ENCODE measurements at regions not wholly inside any gene's neighbourhood (a gene's known extent, or its start where the extent isn't known, plus 50 kb on each side); places are given as distances from the start of the nearest gene placed in this dataset.

- DNase-seq (ENCODE audit: low spot score), result no peak
- Histone ChIP-seq H2AK5ac (ENCODE audit: low read depth, low read length) (no peak overlapping the region), H4K8ac (ENCODE audit: low read depth, low read length) (no peak overlapping the region), H3K4me3 (ENCODE audit: low read length in 2 of 2) (no peak overlapping the region), H2AFZ (ENCODE audit: low read length) (no peak overlapping the region), H3K4me2 (ENCODE audit: insufficient read depth, low read length, poor library complexity, severe bottlenecking) (no peak overlapping the region), H3K9ac (ENCODE audit: low read depth, low read length, poor library complexity) (no peak overlapping the region), H3K14ac (ENCODE audit: low read length) (no peak overlapping the region), H3K4ac (ENCODE audit: low read length) (no peak overlapping the region), H3K79me1 (ENCODE audit: low read depth, low read length) (no peaks in the 10 kb centered on the region), H3K23ac (ENCODE audit: low read depth, low read length, poor library complexity) (no peak overlapping the region), H3K4me1 (ENCODE audit: control insufficient read depth in 2 of 2, insufficient read depth in 1 of 2, low read depth in 1 of 2, low read length in 2 of 2) (no peaks in the 10 kb centered on the region), H2BK12ac (ENCODE audit: low read length) (no peak overlapping the region), H3K36me3 (replicated peaks in 1 of 2; ENCODE audit: control insufficient read depth in 2 of 2, insufficient read depth in 2 of 2, low read length in 2 of 2) (no peaks in the 10 kb centered on the region), H2BK120ac (ENCODE audit: low read depth, low read length) (no peak overlapping the region), H3K9me3 (replicated peaks in 1 of 2; ENCODE audit: control insufficient read depth in 2 of 2, insufficient read depth in 1 of 2, low read depth in 1 of 2, low read length in 2 of 2) (no peaks in the 10 kb centered on the region), H3K27me3 (ENCODE audit: control insufficient read depth in 3 of 3, insufficient read depth in 3 of 3, low read depth in 1 of 3, low read length in 3 of 3) (no peaks in the 10 kb centered on the region), H2BK15ac (ENCODE audit: low read length) (no peak overlapping the region), H3K27ac (replicated peaks; ENCODE audit: low read length) (no peak overlapping the region), H2BK5ac (ENCODE audit: low read length) (no peak overlapping the region), H4K91ac (ENCODE audit: low read depth, low read length, poor library complexity) (no peak overlapping the region), H3K18ac (ENCODE audit: low read length) (no peak overlapping the region)
- WGBS, 2 donors (ENCODE audit: extremely low coverage in 2 of 2, insufficient read length in 2 of 2, insufficient replicate concordance in 1 of 2), result no CpG with 5 or more reads among the region's 12 CpGs
Observed at GRCh38 chr5:15391704-15392397, 108.1 kb upstream of the FBXL7 start.

- Histone ChIP-seq H3K9me3 (replicated peaks in 1 of 2; ENCODE audit: control insufficient read depth in 2 of 2, insufficient read depth in 1 of 2, low read depth in 1 of 2, low read length in 2 of 2) (no peaks in the 10 kb centered on the region), H3K27ac (replicated peaks; ENCODE audit: low read length) (no peak overlapping the region), H3K23ac (ENCODE audit: low read depth, low read length, poor library complexity) (no peak overlapping the region), H4K91ac (ENCODE audit: low read depth, low read length, poor library complexity) (no peak overlapping the region), H3K4me1 (ENCODE audit: control insufficient read depth in 2 of 2, insufficient read depth in 1 of 2, low read depth in 1 of 2, low read length in 2 of 2) (no peaks in the 10 kb centered on the region), H3K79me1 (ENCODE audit: low read depth, low read length) (no peaks in the 10 kb centered on the region), H2AK5ac (ENCODE audit: low read depth, low read length) (no peak overlapping the region), H3K18ac (ENCODE audit: low read length) (no peak overlapping the region), H2BK5ac (ENCODE audit: low read length) (no peak overlapping the region), H3K4ac (ENCODE audit: low read length) (no peak overlapping the region), H2BK12ac (ENCODE audit: low read length) (no peak overlapping the region), H3K9ac (ENCODE audit: low read depth, low read length, poor library complexity) (no peak overlapping the region), H2BK120ac (ENCODE audit: low read depth, low read length) (no peak overlapping the region), H3K4me3 (ENCODE audit: low read length in 2 of 2) (no peak overlapping the region), H3K14ac (ENCODE audit: low read length) (no peak overlapping the region), H2BK15ac (ENCODE audit: low read length) (no peak overlapping the region), H2AFZ (ENCODE audit: low read length) (no peak overlapping the region), H3K36me3 (replicated peaks in 1 of 2; ENCODE audit: control insufficient read depth in 2 of 2, insufficient read depth in 2 of 2, low read length in 2 of 2) (no peaks in the 10 kb centered on the region), H4K8ac (ENCODE audit: low read depth, low read length) (no peak overlapping the region), H3K27me3 (ENCODE audit: control insufficient read depth in 3 of 3, insufficient read depth in 3 of 3, low read depth in 1 of 3, low read length in 3 of 3) (no peaks in the 10 kb centered on the region), H3K4me2 (ENCODE audit: insufficient read depth, low read length, poor library complexity, severe bottlenecking) (no peak overlapping the region)
- WGBS, 2 donors (ENCODE audit: extremely low coverage in 2 of 2, insufficient read length in 2 of 2, insufficient replicate concordance in 1 of 2), result no CpG with 5 or more reads among the region's 2 CpGs
- no peak for DNase-seq (ENCODE audit: low spot score)
Observed at GRCh38 chr5:15388866-15389265, 111.1 kb upstream of the FBXL7 start.

DNA sequence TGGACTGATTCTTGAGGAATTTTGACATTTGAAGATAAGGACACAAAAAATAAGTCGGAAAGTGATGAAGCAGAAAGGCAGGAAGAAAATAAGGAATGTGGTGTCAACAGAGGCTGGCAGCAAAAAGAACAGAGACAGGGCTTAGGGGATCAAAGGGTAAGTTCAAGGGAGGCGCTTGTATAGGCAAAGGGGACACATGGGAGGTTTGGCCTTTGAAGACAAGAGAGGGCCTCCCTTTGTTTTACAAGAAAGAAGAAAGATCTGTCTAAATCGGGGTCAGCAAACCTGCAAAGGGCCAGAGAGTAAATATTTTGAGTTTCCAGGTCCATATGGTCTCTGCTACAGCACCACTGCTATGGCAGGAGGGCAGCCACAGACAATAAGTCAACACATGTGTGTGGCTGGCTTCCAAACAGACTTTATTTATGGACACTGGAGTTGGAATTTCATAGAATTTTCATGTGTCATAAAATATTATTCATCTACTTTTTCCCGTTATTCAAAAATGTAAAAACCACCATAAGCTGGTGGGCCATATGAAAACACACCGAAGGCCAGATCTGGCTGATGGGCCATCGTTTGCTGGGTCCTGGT lies 112.0 kb upstream of the FBXL7 start:
- DNase-seq (ENCODE audit: low spot score), result no peak
- Histone ChIP-seq H2BK12ac (ENCODE audit: low read length) (no peak overlapping the region), H3K4me1 (ENCODE audit: control insufficient read depth in 2 of 2, insufficient read depth in 1 of 2, low read depth in 1 of 2, low read length in 2 of 2) (no peaks in the 10 kb centered on the region), H3K27me3 (ENCODE audit: control insufficient read depth in 3 of 3, insufficient read depth in 3 of 3, low read depth in 1 of 3, low read length in 3 of 3) (no peaks in the 10 kb centered on the region), H2AK5ac (ENCODE audit: low read depth, low read length) (no peak overlapping the region), H3K23ac (ENCODE audit: low read depth, low read length, poor library complexity) (no peak overlapping the region), H3K79me1 (ENCODE audit: low read depth, low read length) (no peaks in the 10 kb centered on the region), H3K18ac (ENCODE audit: low read length) (no peak overlapping the region), H2BK120ac (ENCODE audit: low read depth, low read length) (no peak overlapping the region), H4K8ac (ENCODE audit: low read depth, low read length) (no peak overlapping the region), H3K4me2 (ENCODE audit: insufficient read depth, low read length, poor library complexity, severe bottlenecking) (no peak overlapping the region), H3K4ac (ENCODE audit: low read length) (no peak overlapping the region), H2BK5ac (ENCODE audit: low read length) (no peak overlapping the region), H3K14ac (ENCODE audit: low read length) (no peak overlapping the region), H3K4me3 (ENCODE audit: low read length in 2 of 2) (no peak overlapping the region), H3K36me3 (replicated peaks in 1 of 2; ENCODE audit: control insufficient read depth in 2 of 2, insufficient read depth in 2 of 2, low read length in 2 of 2) (no peaks in the 10 kb centered on the region), H2AFZ (ENCODE audit: low read length) (no peak overlapping the region), H3K27ac (replicated peaks; ENCODE audit: low read length) (no peak overlapping the region), H2BK15ac (ENCODE audit: low read length) (no peak overlapping the region), H3K9me3 (replicated peaks in 1 of 2; ENCODE audit: control insufficient read depth in 2 of 2, insufficient read depth in 1 of 2, low read depth in 1 of 2, low read length in 2 of 2) (no peaks in the 10 kb centered on the region), H4K91ac (ENCODE audit: low read depth, low read length, poor library complexity) (no peak overlapping the region), H3K9ac (ENCODE audit: low read depth, low read length, poor library complexity) (no peak overlapping the region)
- no CpG with 5 or more reads among the region's 6 CpGs for WGBS, 2 donors (ENCODE audit: extremely low coverage in 2 of 2, insufficient read length in 2 of 2, insufficient replicate concordance in 1 of 2)

GRCh38 chr5:15386122-15386521 lies 113.9 kb upstream of the FBXL7 start:
- Histone ChIP-seq H2BK15ac (ENCODE audit: low read length) (no peak overlapping the region), H2BK12ac (ENCODE audit: low read length) (no peak overlapping the region), H4K91ac (ENCODE audit: low read depth, low read length, poor library complexity) (no peak overlapping the region)

More at GRCh38 chr5:15386122-15386521, 113.9 kb upstream of the FBXL7 start:
- Histone ChIP-seq H3K23ac (ENCODE audit: low read depth, low read length, poor library complexity) (no peak overlapping the region), H2AFZ (ENCODE audit: low read length) (no peak overlapping the region), H3K4ac (ENCODE audit: low read length) (no peak overlapping the region), H3K9ac (ENCODE audit: low read depth, low read length, poor library complexity) (peak overlapping the region; percentile 47), H3K79me1 (ENCODE audit: low read depth, low read length) (no peaks in the 10 kb centered on the region), H2BK120ac (ENCODE audit: low read depth, low read length) (no peak overlapping the region), H3K18ac (ENCODE audit: low read length) (no peak overlapping the region), H3K4me2 (ENCODE audit: insufficient read depth, low read length, poor library complexity, severe bottlenecking) (no peak overlapping the region), H2BK5ac (ENCODE audit: low read length) (no peak overlapping the region), H3K14ac (ENCODE audit: low read length) (no peak overlapping the region), H3K27ac (replicated peaks; ENCODE audit: low read length) (no peak overlapping the region), H2AK5ac (ENCODE audit: low read depth, low read length) (no peak overlapping the region), H3K9me3 (replicated peaks in 1 of 2; ENCODE audit: control insufficient read depth in 2 of 2, insufficient read depth in 1 of 2, low read depth in 1 of 2, low read length in 2 of 2) (no peaks in the 10 kb centered on the region), H3K4me3 (ENCODE audit: low read length in 2 of 2) (no peak overlapping the region), H3K27me3 (ENCODE audit: control insufficient read depth in 3 of 3, insufficient read depth in 3 of 3, low read depth in 1 of 3, low read length in 3 of 3) (no peaks in the 10 kb centered on the region), H3K36me3 (replicated peaks in 1 of 2; ENCODE audit: control insufficient read depth in 2 of 2, insufficient read depth in 2 of 2, low read length in 2 of 2) (no peaks in the 10 kb centered on the region), H4K8ac (ENCODE audit: low read depth, low read length) (no peak overlapping the region), H3K4me1 (ENCODE audit: control insufficient read depth in 2 of 2, insufficient read depth in 1 of 2, low read depth in 1 of 2, low read length in 2 of 2) (no peaks in the 10 kb centered on the region)
- no CpG with 5 or more reads among the region's 3 CpGs for WGBS, 2 donors (ENCODE audit: extremely low coverage in 2 of 2, insufficient read length in 2 of 2, insufficient replicate concordance in 1 of 2)
- DNase-seq (ENCODE audit: low spot score), result no peak

Data from neuronal stem cell (in vitro differentiated cells).